SKM-1 treated with dmso at 0.1 percent for 144 hours (cell line): ENCODE measurements at regions not wholly inside any gene's neighbourhood (a gene's known extent, or its start where the extent isn't known, plus 50 kb on each side); places are given as distances from the start of the nearest gene placed in this dataset.

Source experiments
- DNase-seq: peaks from one replicate; lab custom pipeline; 2025; ENCODE audit not compliant: unreplicated experiment; lab: John Stamatoyannopoulos, UW

- no peak for DNase-seq
Observed at GRCh38 chr9:90948156-90948555, 146.5 kb downstream of the SYK start.

- DNase-seq, result no peak
Observed at GRCh38 chr9:90950600-90950999, 149.0 kb downstream of the SYK start.

GRCh38 chr9:90953200-90953599 lies 151.6 kb downstream of the SYK start:
- DNase-seq, result no peak

GRCh38 chr9:90953805-90954204 lies 152.2 kb downstream of the SYK start:
- no peak for DNase-seq

GRCh38 chr9:90956026-90956810 lies 154.6 kb downstream of the SYK start:
- no peak for DNase-seq

GRCh38 chr9:90958328-90958727 lies 156.7 kb downstream of the SYK start:
- no peak for DNase-seq

- DNase-seq, result no peak
Observed at GRCh38 chr9:90960941-90961340, 159.3 kb downstream of the SYK start.

GRCh38 chr9:90961375-90961774 lies 159.8 kb downstream of the SYK start:
- DNase-seq, result no peak

- DNase-seq, result no peak
Observed at GRCh38 chr9:90964101-90965020, 162.7 kb downstream of the SYK start.

GRCh38 chr9:90965226-90966030 lies 163.8 kb downstream of the SYK start:
- no peak for DNase-seq

- DNase-seq, result no peak
Observed at GRCh38 chr9:90966031-90966290, 164.3 kb downstream of the SYK start.

- no peak for DNase-seq
Observed at GRCh38 chr9:90966480-90967144, 165.0 kb downstream of the SYK start.

- no peak for DNase-seq
Observed at GRCh38 chr9:90967145-90967538, 165.5 kb downstream of the SYK start.

- DNase-seq, result no peak
Observed at GRCh38 chr9:90969021-90969675, 167.5 kb downstream of the SYK start.

- no peak for DNase-seq
Observed at GRCh38 chr9:90970608-90971007, 169.0 kb downstream of the SYK start.

- no peak for DNase-seq
Observed at GRCh38 chr9:90972057-90972456, 170.4 kb downstream of the SYK start.

- no peak for DNase-seq
Observed at GRCh38 chr9:90974016-90974415, 172.4 kb downstream of the SYK start.

- DNase-seq, result no peak
Observed at GRCh38 chr9:90974643-90975245, 173.1 kb downstream of the SYK start.

- DNase-seq, result no peak
Observed at GRCh38 chr9:90975781-90976538, 174.3 kb downstream of the SYK start.
